SK-N-SH (cell line): ENCODE measurements at regions not wholly inside any gene's neighbourhood (a gene's known extent, or its start where the extent isn't known, plus 50 kb on each side); places are given as distances from the start of the nearest gene placed in this dataset.

Experiments
- CTCF ChIA-PET: fragments of 300-600, 350-600 bp; formaldehyde crosslinking; extraction: SDS; loops from one replicate; lab custom pipeline; 2021; lab: Yijun Ruan, JAX
- POLR2A ChIA-PET: fragments of 350-600 bp; sonication (Branson Sonifier 250); formaldehyde crosslinking; extraction: SDS; loops from one replicate; lab custom pipeline; 2020; ENCODE audit warnings: antibody characterized with exemption, inconsistent platforms; lab: Yijun Ruan, JAX
- DNase-seq: peaks from one replicate; pipeline ENCODE4 v3.0.0; 2012
- H2AFZ ChIP-seq: fragments of 200-600 bp; sonication (generic); 2 replicates; pipeline ENCODE4 v1.8.1; 2016; ENCODE audit warnings: antibody characterized with exemption, mild to moderate bottlenecking, low read depth
- H3F3A ChIP-seq: fragments of 200-600 bp; sonication (generic); replicated peaks from 2 replicates; pipeline ENCODE3; 2016; ENCODE audit warnings: antibody characterized with exemption, mild to moderate bottlenecking; ENCODE audit not compliant: insufficient read depth
- H3K27ac ChIP-seq, 2 experiments: fragments of 200-500 bp in 1 of 2; fragments of 200-600 bp in 1 of 2; sonication (Bioruptor generic) in 1 of 2; sonication (generic), shearing (Covaris generic) in 1 of 2; 2 replicates each; pipeline versions ENCODE4 v1.5.1 to v1.6.1; 2014 to 2016; ENCODE audit warnings: low read depth in 2 of 2, inconsistent platforms in 1 of 2, low read length in 1 of 2, mild to moderate bottlenecking in 1 of 2, mixed read lengths in 1 of 2
- H3K27me3 ChIP-seq: fragments of 200-600 bp; sonication (generic), shearing (Covaris generic); 2 replicates; pipeline ENCODE4 v1.6.1; 2016; ENCODE audit warnings: mixed run types; ENCODE audit not compliant: insufficient read depth
- H3K36me3 ChIP-seq, 2 experiments: fragments of 200-500 bp in 1 of 2; fragments of 200-600 bp in 1 of 2; sonication (Bioruptor generic) in 1 of 2; sonication (generic) in 1 of 2; replicated peaks in 1 of 2; 2 replicates each; pipeline versions ENCODE3 to v1.5.1; 2014 to 2016; ENCODE audit warnings: low read length in 1 of 2, mild to moderate bottlenecking in 1 of 2; ENCODE audit not compliant: insufficient read depth in 2 of 2, control insufficient read depth in 1 of 2
- H3K4me1 ChIP-seq, 2 experiments: fragments of 200-500 bp in 1 of 2; fragments of 200-600 bp in 1 of 2; sonication (Bioruptor generic) in 1 of 2; sonication (generic), shearing (Covaris generic) in 1 of 2; 2 replicates each; pipeline versions ENCODE4 v1.5.1 to v1.6.1; 2014 to 2016; ENCODE audit warnings: low read depth in 1 of 2, low read length in 1 of 2, mixed run types in 1 of 2; ENCODE audit not compliant: insufficient read depth in 2 of 2, control insufficient read depth in 1 of 2
- H3K4me2 ChIP-seq: fragments of 200-600 bp; sonication (generic), shearing (Covaris generic); 2 replicates; pipeline ENCODE4 v1.6.1; 2017; ENCODE audit warnings: mixed run types
- H3K4me3 ChIP-seq, 2 experiments: fragments of 200-500 bp in 1 of 2; fragments of 200-600 bp in 1 of 2; sonication (Bioruptor generic) in 1 of 2; sonication (generic), shearing (Covaris generic) in 1 of 2; 2 replicates each; pipeline versions ENCODE4 v1.5.1 to v1.8.1; 2014 to 2016; ENCODE audit warnings: low read depth in 2 of 2, inconsistent platforms in 1 of 2, low read length in 1 of 2, mild to moderate bottlenecking in 1 of 2, mixed read lengths in 1 of 2, moderate library complexity in 1 of 2
- H3K79me2 ChIP-seq: fragments of 200-600 bp; sonication (generic); 2 replicates; pipeline ENCODE4 v1.8.1; 2017; ENCODE audit warnings: mild to moderate bottlenecking; ENCODE audit not compliant: insufficient read depth
- H3K9ac ChIP-seq: fragments of 200-600 bp; sonication (generic); 2 replicates; pipeline ENCODE4 v1.6.1; 2017; ENCODE audit warnings: mixed run types
- H3K9me2 ChIP-seq: fragments of 200-600 bp; sonication (generic); 2 replicates; pipeline ENCODE4 v1.6.1; 2017; ENCODE audit warnings: mixed run types
- H3K9me3 ChIP-seq: fragments of 200-600 bp; sonication (generic); 2 replicates; pipeline ENCODE4 v1.6.1; 2017; ENCODE audit warnings: mixed run types, mild to moderate bottlenecking, moderate library complexity
- H4K20me1 ChIP-seq: fragments of 200-600 bp; sonication (generic); 2 replicates; pipeline ENCODE4 v1.6.1; 2017; ENCODE audit warnings: mild to moderate bottlenecking, mixed run types; ENCODE audit not compliant: insufficient read depth
- EP300 ChIP-seq, 2 experiments: IDR thresholded peaks; 2 replicates each; pipeline versions ENCODE4 v1.4.0 to v1.6.1; 2012; ENCODE audit warnings: borderline replicate concordance in 1 of 2, low read depth in 1 of 2, low read length in 1 of 2
- JUND ChIP-seq: IDR thresholded peaks from 2 replicates; pipeline ENCODE4 v1.4.0; 2012
- MEF2A ChIP-seq: IDR thresholded peaks from 2 replicates; pipeline ENCODE4 v1.4.0; 2012; ENCODE audit warnings: low read depth, borderline replicate concordance
- RAD21 ChIP-seq: IDR thresholded peaks from 2 replicates; pipeline ENCODE4 v1.6.1; 2012; ENCODE audit warnings: mild to moderate bottlenecking, low read length
- RCOR1 ChIP-seq: fragments of 150-350 bp; IDR thresholded peaks from 2 replicates; pipeline ENCODE4 v1.6.1; 2017; ENCODE audit warnings: antibody characterized with exemption, low read length
- SIN3A ChIP-seq: IDR thresholded peaks from 2 replicates; pipeline ENCODE4 v1.6.1; 2012; ENCODE audit warnings: low read depth, mild to moderate bottlenecking, low read length, moderate library complexity, borderline replicate concordance
- SMC3 ChIP-seq: IDR thresholded peaks from 2 replicates; pipeline ENCODE4 v1.6.1; 2012; ENCODE audit warnings: low read depth, low read length, improper control_type of control experiment
- TEAD4 ChIP-seq: IDR thresholded peaks from 2 replicates; pipeline ENCODE4 v1.4.0; 2012; ENCODE audit warnings: mild to moderate bottlenecking, borderline replicate concordance; ENCODE audit not compliant: insufficient read depth
- WGBS: methylation state at CpG from one replicate; pipeline ENCODE4 v1.1.6; 2017; ENCODE audit warnings: low lambda C conversion rate; 5-methylcytosine and 5-hydroxymethylcytosine counted together
- TF ChIP-seq, protein P1 (sequence below): fragments of 200-600 bp; sonication (generic); IDR thresholded peaks from 2 replicates; pipeline ENCODE4 v1.6.1; 2017; ENCODE audit warnings: antibody characterized with exemption, mild to moderate bottlenecking, moderate library complexity
- TF ChIP-seq, protein P2 (sequence below): IDR thresholded peaks from 2 replicates; pipeline ENCODE4 v1.6.1; 2012; ENCODE audit warnings: mild to moderate bottlenecking, low read depth, low read length, moderate library complexity

- Histone ChIP-seq H3F3A (peaks cover 21% of the 10 kb centered on the region), H3K79me2 (no peaks in the 10 kb centered on the region), H3K4me3 (no peak overlapping the region), H3K36me3 (no peaks in the 10 kb centered on the region), H3K27me3 (no peaks in the 10 kb centered on the region), H3K9me2 (no peaks in the 10 kb centered on the region), H3K9me3 (no peaks in the 10 kb centered on the region), H3K4me2 (no peak overlapping the region), H3K9ac (no peak overlapping the region), H3K4me1 (peaks cover 9 to 17% of the 10 kb centered on the region in 2 experiments; a peak in 3 of 4 replicates), H4K20me1 (no peaks in the 10 kb centered on the region), H2AFZ (no peak overlapping the region), H3K27ac (no peak overlapping the region)
- POLR2A ChIA-PET, result no interaction called here
- CTCF ChIA-PET, result interaction anchor here (0.6 to 11.4 kb wide), 8 partner anchors 11 to 298 kb away, joined by 3 to 889 read pairs (median 5); partner anchors contain the start of gene ARHGAP29
- 88% methylated on average over 3 of the region's 3 CpGs for WGBS
- no peak for DNase-seq
- no peak for TF ChIP-seq RCOR1
- peak; percentile 65 for TF ChIP-seq SMC3
- no peak for TF ChIP-seq JUND
- TF ChIP-seq, protein P1, sequence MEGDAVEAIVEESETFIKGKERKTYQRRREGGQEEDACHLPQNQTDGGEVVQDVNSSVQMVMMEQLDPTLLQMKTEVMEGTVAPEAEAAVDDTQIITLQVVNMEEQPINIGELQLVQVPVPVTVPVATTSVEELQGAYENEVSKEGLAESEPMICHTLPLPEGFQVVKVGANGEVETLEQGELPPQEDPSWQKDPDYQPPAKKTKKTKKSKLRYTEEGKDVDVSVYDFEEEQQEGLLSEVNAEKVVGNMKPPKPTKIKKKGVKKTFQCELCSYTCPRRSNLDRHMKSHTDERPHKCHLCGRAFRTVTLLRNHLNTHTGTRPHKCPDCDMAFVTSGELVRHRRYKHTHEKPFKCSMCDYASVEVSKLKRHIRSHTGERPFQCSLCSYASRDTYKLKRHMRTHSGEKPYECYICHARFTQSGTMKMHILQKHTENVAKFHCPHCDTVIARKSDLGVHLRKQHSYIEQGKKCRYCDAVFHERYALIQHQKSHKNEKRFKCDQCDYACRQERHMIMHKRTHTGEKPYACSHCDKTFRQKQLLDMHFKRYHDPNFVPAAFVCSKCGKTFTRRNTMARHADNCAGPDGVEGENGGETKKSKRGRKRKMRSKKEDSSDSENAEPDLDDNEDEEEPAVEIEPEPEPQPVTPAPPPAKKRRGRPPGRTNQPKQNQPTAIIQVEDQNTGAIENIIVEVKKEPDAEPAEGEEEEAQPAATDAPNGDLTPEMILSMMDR, result peak; percentile 53
- TF ChIP-seq RAD21, result peak; percentile 63
Observed at GRCh38 chr1:94329986-94330385, 88.2 kb upstream of the ABCD3 start.

DNA sequence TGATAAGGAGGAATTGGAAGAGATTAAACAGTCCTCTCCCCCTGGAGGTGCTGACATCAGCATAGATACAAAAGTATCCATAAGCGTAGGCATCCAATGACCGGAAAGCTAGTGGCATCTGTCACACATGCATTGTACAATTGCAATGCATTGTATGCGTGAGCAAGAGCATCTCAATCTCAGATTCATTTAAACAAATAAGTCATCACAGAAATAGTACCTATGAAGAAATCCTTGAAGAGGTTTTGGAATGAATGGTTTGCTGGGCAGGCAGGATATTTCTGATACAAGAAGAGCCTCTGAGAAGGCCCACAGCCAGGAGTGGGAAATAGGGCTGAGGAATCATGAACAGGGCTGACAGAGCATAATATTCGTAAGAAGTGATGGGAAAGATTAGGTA, 88.9 kb upstream of the ABCD3 start:
- no peak overlapping the region for H2AFZ ChIP-seq
- H3F3A ChIP-seq, result peaks cover 25% of the 10 kb centered on the region
- no peaks in the 10 kb centered on the region for H3K9me2 ChIP-seq
- no peaks in the 10 kb centered on the region for H3K27me3 ChIP-seq
- no peak overlapping the region for H3K27ac ChIP-seq
- no peak for DNase-seq
- no peaks in the 10 kb centered on the region for H3K9me3 ChIP-seq
- H3K9ac ChIP-seq, result no peak overlapping the region
- no peaks in the 10 kb centered on the region for H3K36me3 ChIP-seq
- H3K4me2 ChIP-seq, result no peak overlapping the region
- no peaks in the 10 kb centered on the region for H4K20me1 ChIP-seq
- WGBS, result 96% methylated on average over 4 of the region's 4 CpGs
- TF ChIP-seq JUND (no peak), MEF2A (no peak), EP300 (IDR thresholded peaks at IDR 0.05; ENCODE audit: borderline replicate concordance in 1 of 2, low read depth in 1 of 2, low read length in 1 of 2) (no peak), SIN3A (no peak), TEAD4 (no peak)
- TF ChIP-seq, protein P2, sequence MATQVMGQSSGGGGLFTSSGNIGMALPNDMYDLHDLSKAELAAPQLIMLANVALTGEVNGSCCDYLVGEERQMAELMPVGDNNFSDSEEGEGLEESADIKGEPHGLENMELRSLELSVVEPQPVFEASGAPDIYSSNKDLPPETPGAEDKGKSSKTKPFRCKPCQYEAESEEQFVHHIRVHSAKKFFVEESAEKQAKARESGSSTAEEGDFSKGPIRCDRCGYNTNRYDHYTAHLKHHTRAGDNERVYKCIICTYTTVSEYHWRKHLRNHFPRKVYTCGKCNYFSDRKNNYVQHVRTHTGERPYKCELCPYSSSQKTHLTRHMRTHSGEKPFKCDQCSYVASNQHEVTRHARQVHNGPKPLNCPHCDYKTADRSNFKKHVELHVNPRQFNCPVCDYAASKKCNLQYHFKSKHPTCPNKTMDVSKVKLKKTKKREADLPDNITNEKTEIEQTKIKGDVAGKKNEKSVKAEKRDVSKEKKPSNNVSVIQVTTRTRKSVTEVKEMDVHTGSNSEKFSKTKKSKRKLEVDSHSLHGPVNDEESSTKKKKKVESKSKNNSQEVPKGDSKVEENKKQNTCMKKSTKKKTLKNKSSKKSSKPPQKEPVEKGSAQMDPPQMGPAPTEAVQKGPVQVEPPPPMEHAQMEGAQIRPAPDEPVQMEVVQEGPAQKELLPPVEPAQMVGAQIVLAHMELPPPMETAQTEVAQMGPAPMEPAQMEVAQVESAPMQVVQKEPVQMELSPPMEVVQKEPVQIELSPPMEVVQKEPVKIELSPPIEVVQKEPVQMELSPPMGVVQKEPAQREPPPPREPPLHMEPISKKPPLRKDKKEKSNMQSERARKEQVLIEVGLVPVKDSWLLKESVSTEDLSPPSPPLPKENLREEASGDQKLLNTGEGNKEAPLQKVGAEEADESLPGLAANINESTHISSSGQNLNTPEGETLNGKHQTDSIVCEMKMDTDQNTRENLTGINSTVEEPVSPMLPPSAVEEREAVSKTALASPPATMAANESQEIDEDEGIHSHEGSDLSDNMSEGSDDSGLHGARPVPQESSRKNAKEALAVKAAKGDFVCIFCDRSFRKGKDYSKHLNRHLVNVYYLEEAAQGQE, result no peak
- no peak overlapping the region for H3K4me3 ChIP-seq
- H3K4me1 ChIP-seq, result peaks cover 9 to 24% of the 10 kb centered on the region in 2 experiments
- ChIA-PET POLR2A (no interaction called here), CTCF (interaction anchor here (1.0 to 11.4 kb wide), 5 partner anchors 11 to 297 kb away, joined by 3 to 889 read pairs (median 6); partner anchors contain the start of gene ARHGAP29)
- no peaks in the 10 kb centered on the region for H3K79me2 ChIP-seq
